SU-DHL-6 (cell line): ENCODE measurements at regions not wholly inside any gene's neighbourhood (a gene's known extent, or its start where the extent isn't known, plus 50 kb on each side); places are given as distances from the start of the nearest gene placed in this dataset.
A peak's percentile ranks its signal among the peaks of the same experiment; 100 is the strongest.

Experiments used
- H2AFZ ChIP-seq: fragments of 200-600 bp; sonication (generic); 2 replicates; pipeline ENCODE4 v1.6.1; 2014; ENCODE audit warnings: low read depth, mild to moderate bottlenecking, moderate library complexity, mixed read lengths, antibody characterized with exemption, low read length; ENCODE audit not compliant: severe bottlenecking
- H3F3A ChIP-seq: fragments of 200-600 bp; shearing (Covaris generic); 2 replicates; pipeline ENCODE4 v1.6.0; 2016; ENCODE audit warnings: antibody characterized with exemption, mild to moderate bottlenecking; ENCODE audit not compliant: insufficient read depth
- H3K27ac ChIP-seq: fragments of 200-600 bp; sonication (generic); 2 replicates; pipeline ENCODE4 v1.5.1; 2016; ENCODE audit warnings: low read depth, mild to moderate bottlenecking, low read length, moderate library complexity, mixed read lengths
- H3K27me3 ChIP-seq: fragments of 200-600 bp; sonication (generic), shearing (Covaris generic); 2 replicates; pipeline ENCODE4 v1.6.0; 2014; ENCODE audit warnings: mild to moderate bottlenecking, low read length
- H3K36me3 ChIP-seq: fragments of 200-600 bp; sonication (generic); 2 replicates; pipeline ENCODE4 v1.6.1; 2014; ENCODE audit warnings: mild to moderate bottlenecking, low read length, mixed read lengths
- H3K4me2 ChIP-seq: fragments of 300-600, 200-600 bp; shearing (Covaris generic), sonication (generic); 2 replicates; pipeline ENCODE4 v1.6.0; 2014; ENCODE audit warnings: low read length, low read depth, mild to moderate bottlenecking; ENCODE audit not compliant: poor library complexity, severe bottlenecking
- H3K4me3 ChIP-seq: fragments of 200-600 bp; sonication (generic); 2 replicates; pipeline ENCODE4 v1.5.1; 2014; ENCODE audit warnings: antibody characterized with exemption, low read length, mild to moderate bottlenecking, mixed read lengths; ENCODE audit not compliant: insufficient read depth, poor library complexity, severe bottlenecking
- H3K79me2 ChIP-seq: fragments of 200-600 bp; sonication (generic); 2 replicates; pipeline ENCODE4 v1.6.1; 2014; ENCODE audit warnings: mild to moderate bottlenecking, low read length, moderate library complexity; ENCODE audit not compliant: insufficient read depth
- H3K9ac ChIP-seq: fragments of 200-600 bp; sonication (generic); 2 replicates; pipeline ENCODE4 v1.7.0; 2014; ENCODE audit warnings: mild to moderate bottlenecking, low read length
- H3K9me2 ChIP-seq: fragments of 200-600 bp; sonication (generic); replicated peaks from 2 replicates; pipeline ENCODE4 v1.6.1; 2014; ENCODE audit warnings: low read length; ENCODE audit not compliant: insufficient read depth
- H3K9me3 ChIP-seq: fragments of 200-600 bp; sonication (generic); 2 replicates; pipeline ENCODE4 v1.6.1; 2014; ENCODE audit warnings: low read length, mixed read lengths; ENCODE audit not compliant: insufficient read depth
- H4K20me1 ChIP-seq: fragments of 200-600 bp; sonication (generic); 2 replicates; pipeline ENCODE4 v1.6.1; 2014; ENCODE audit warnings: low read depth, mild to moderate bottlenecking, antibody characterized with exemption, low read length, moderate library complexity, mixed read lengths
- EZH2phosphoT487 ChIP-seq: fragments of 200-600 bp; sonication (generic), shearing (Covaris generic); conservative IDR thresholded peaks from 2 replicates; pipeline ENCODE4 v1.6.1; 2018; ENCODE audit warnings: mild to moderate bottlenecking, antibody characterized with exemption, low read length, moderate library complexity, mixed read lengths
- TF ChIP-seq, protein P1 (sequence below): fragments of 200-600 bp; sonication (generic); IDR thresholded peaks from one replicate; pipeline ENCODE4 v1.5.1; 2017; ENCODE audit warnings: antibody characterized with exemption, mild to moderate bottlenecking, low read length, moderate library complexity; ENCODE audit not compliant: insufficient read depth, poor library complexity, severe bottlenecking

DNA sequence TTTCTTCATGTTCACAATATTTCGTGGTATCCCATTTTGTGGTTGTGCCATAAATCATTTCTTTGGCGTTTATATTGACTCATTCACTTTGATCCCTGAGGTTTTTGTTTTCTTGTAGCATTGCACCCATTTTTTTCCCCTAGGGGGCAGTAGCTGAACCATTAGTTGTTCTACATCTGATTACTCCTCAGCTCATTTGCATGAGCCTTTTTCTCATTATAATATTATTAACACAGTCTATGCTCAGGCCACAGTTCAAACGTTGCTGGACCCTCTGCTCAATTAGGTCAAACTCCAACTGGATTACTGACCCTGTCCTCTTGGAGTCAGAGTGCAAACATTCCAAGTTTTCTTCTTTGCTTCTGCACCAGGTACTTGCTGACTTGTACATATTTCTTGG is 475.4 kb upstream of the SEL1L start:
- Histone ChIP-seq H3K4me2 (no peak overlapping the region), H3K9me3 (no peaks in the 10 kb centered on the region), H3K27ac (no peak overlapping the region), H3K79me2 (no peaks in the 10 kb centered on the region), H2AFZ (no peak overlapping the region), H3K36me3 (no peaks in the 10 kb centered on the region), H3K4me3 (no peak overlapping the region), H3K9ac (no peak overlapping the region), H3K27me3 (no peaks in the 10 kb centered on the region), H3F3A (no peaks in the 10 kb centered on the region), H4K20me1 (no peaks in the 10 kb centered on the region), H3K9me2 (no peaks in the 10 kb centered on the region)
- TF ChIP-seq, protein P1, sequence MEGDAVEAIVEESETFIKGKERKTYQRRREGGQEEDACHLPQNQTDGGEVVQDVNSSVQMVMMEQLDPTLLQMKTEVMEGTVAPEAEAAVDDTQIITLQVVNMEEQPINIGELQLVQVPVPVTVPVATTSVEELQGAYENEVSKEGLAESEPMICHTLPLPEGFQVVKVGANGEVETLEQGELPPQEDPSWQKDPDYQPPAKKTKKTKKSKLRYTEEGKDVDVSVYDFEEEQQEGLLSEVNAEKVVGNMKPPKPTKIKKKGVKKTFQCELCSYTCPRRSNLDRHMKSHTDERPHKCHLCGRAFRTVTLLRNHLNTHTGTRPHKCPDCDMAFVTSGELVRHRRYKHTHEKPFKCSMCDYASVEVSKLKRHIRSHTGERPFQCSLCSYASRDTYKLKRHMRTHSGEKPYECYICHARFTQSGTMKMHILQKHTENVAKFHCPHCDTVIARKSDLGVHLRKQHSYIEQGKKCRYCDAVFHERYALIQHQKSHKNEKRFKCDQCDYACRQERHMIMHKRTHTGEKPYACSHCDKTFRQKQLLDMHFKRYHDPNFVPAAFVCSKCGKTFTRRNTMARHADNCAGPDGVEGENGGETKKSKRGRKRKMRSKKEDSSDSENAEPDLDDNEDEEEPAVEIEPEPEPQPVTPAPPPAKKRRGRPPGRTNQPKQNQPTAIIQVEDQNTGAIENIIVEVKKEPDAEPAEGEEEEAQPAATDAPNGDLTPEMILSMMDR = peak; percentile 35
- TF ChIP-seq EZH2phosphoT487 = no peak

DNA sequence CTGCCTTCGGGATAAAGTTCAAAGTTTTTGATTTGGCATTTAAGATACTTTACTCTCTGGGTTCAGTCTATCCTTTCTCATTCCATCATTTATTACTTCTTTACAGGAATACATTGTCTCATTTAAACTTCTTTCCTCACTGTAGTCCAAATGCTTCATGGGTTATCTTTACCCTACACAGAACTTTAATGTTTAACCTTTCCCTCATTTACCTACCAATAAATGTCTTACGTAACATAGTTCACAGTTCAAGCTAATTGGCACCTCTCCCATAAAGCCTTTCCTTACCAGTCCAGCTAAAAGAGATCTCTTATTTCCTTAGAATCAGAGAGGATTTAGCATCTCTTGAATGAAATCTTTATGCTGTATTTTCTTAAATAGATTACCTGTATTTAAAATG is 476.3 kb upstream of the SEL1L start:
- no peak overlapping the region for H3K4me2 ChIP-seq
- no peaks in the 10 kb centered on the region for H4K20me1 ChIP-seq
- TF ChIP-seq EZH2phosphoT487 = no peak
- TF ChIP-seq, protein P1 = no peak
- H3K9ac ChIP-seq = no peak overlapping the region
- no peak overlapping the region for H2AFZ ChIP-seq
- H3K27ac ChIP-seq = no peak overlapping the region
- H3K36me3 ChIP-seq = no peaks in the 10 kb centered on the region
- H3K79me2 ChIP-seq = no peaks in the 10 kb centered on the region
- no peaks in the 10 kb centered on the region for H3K9me2 ChIP-seq
- no peaks in the 10 kb centered on the region for H3K9me3 ChIP-seq
- no peak overlapping the region for H3K4me3 ChIP-seq
- H3F3A ChIP-seq = no peaks in the 10 kb centered on the region
- H3K27me3 ChIP-seq = no peaks in the 10 kb centered on the region

DNA sequence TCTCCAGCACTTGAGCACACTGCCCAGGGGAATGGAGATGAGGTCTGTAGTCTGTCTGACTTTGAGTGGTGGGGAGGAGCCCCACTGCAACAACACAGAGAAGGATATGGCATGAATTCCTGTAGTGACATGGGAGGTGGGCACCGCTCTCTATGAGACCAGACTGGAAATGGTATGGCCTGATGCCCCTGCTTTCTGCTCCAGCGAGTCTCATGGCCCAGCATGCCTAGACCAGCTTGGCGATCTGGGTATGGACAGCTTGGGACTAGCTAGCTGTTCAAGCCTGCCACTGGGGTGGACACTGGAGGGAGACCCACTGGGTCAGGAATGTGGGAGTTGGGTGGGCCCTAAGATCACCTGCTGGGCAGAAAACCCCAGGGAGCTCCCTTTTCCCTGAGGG is 477.8 kb upstream of the SEL1L start:
- H3K9me2 ChIP-seq = no peaks in the 10 kb centered on the region
- H3K27me3 ChIP-seq = no peaks in the 10 kb centered on the region
- no peaks in the 10 kb centered on the region for H3K36me3 ChIP-seq
- H3K4me3 ChIP-seq = no peak overlapping the region
- TF ChIP-seq, protein P1 = no peak
- no peak for TF ChIP-seq EZH2phosphoT487
- H3K27ac ChIP-seq = no peak overlapping the region
- no peak overlapping the region for H2AFZ ChIP-seq
- H3K4me2 ChIP-seq = no peak overlapping the region
- no peaks in the 10 kb centered on the region for H3F3A ChIP-seq
- H4K20me1 ChIP-seq = no peaks in the 10 kb centered on the region
- no peak overlapping the region for H3K9ac ChIP-seq
- H3K9me3 ChIP-seq = no peaks in the 10 kb centered on the region
- H3K79me2 ChIP-seq = no peaks in the 10 kb centered on the region
